NCI-H1436 (cell line): ENCODE measurements at regions not wholly inside any gene's neighbourhood (a gene's known extent, or its start where the extent isn't known, plus 50 kb on each side); places are given as distances from the start of the nearest gene placed in this dataset.
A peak's percentile ranks its signal among the peaks of the same experiment; 100 is the strongest.

Source experiments
- DNase-seq: peaks from one replicate; lab custom pipeline; 2025; lab: John Stamatoyannopoulos, UW

- no peak for DNase-seq
Measured at GRCh38 chr17:14946481-14946880, 318.6 kb downstream of the PMP22 start.

GRCh38 chr17:14942526-14943190 is 322.5 kb downstream of the PMP22 start:
- no peak for DNase-seq

GRCh38 chr17:14940938-14941265 is 324.2 kb downstream of the PMP22 start:
- DNase-seq: no peak

- no peak for DNase-seq
Measured at GRCh38 chr17:14940108-14940937, 324.8 kb downstream of the PMP22 start.

- no peak for DNase-seq
Measured at GRCh38 chr17:14935845-14936485, 329.2 kb downstream of the PMP22 start.

GRCh38 chr17:14935139-14935841 is 329.8 kb downstream of the PMP22 start:
- no peak for DNase-seq

- no peak for DNase-seq
Measured at GRCh38 chr17:14933676-14934075, 331.4 kb downstream of the PMP22 start.

- peak; percentile 59 for DNase-seq
Measured at GRCh38 chr17:14926526-14927122, 338.5 kb downstream of the PMP22 start.

GRCh38 chr17:14926073-14926472 is 339.1 kb downstream of the PMP22 start:
- DNase-seq: no peak

- no peak for DNase-seq
Measured at GRCh38 chr17:14925498-14925897, 339.6 kb downstream of the PMP22 start.

GRCh38 chr17:14923981-14924380 is 341.1 kb downstream of the PMP22 start:
- DNase-seq: no peak

GRCh38 chr17:14922411-14922810 is 342.7 kb downstream of the PMP22 start:
- no peak for DNase-seq

- no peak for DNase-seq
Measured at GRCh38 chr17:14921936-14922335, 343.2 kb downstream of the PMP22 start.

- no peak for DNase-seq
Measured at GRCh38 chr17:14919631-14920213, 345.4 kb downstream of the PMP22 start.

GRCh38 chr17:14919094-14919493 is 346.0 kb downstream of the PMP22 start:
- DNase-seq: no peak

- no peak for DNase-seq
Measured at GRCh38 chr17:14918540-14918939, 346.6 kb downstream of the PMP22 start.

- DNase-seq: no peak
Measured at GRCh38 chr17:14910916-14911315, 354.2 kb downstream of the PMP22 start.

- no peak for DNase-seq
Measured at GRCh38 chr17:14904386-14904785, 360.7 kb downstream of the PMP22 start.

- no peak for DNase-seq
Measured at GRCh38 chr17:14903854-14904253, 361.3 kb downstream of the PMP22 start.

- DNase-seq: no peak
Measured at GRCh38 chr17:14902803-14903202, 362.3 kb downstream of the PMP22 start.

- no peak for DNase-seq
Measured at GRCh38 chr17:14902297-14902696, 362.8 kb downstream of the PMP22 start.

GRCh38 chr17:14901376-14901775 is 363.8 kb downstream of the PMP22 start:
- no peak for DNase-seq
